HG03378 (cell line): ENCODE measurements at regions not wholly inside any gene's neighbourhood (a gene's known extent, or its start where the extent isn't known, plus 50 kb on each side); places are given as distances from the start of the nearest gene placed in this dataset.

Source experiments
- ATAC-seq: cut with Tn5 transposase; IDR thresholded peaks from one replicate; pipeline ENCODE4 v1.9.1; 2021; ENCODE audit warnings: mild to moderate bottlenecking, moderate library complexity; ENCODE audit not compliant: unreplicated experiment

DNA sequence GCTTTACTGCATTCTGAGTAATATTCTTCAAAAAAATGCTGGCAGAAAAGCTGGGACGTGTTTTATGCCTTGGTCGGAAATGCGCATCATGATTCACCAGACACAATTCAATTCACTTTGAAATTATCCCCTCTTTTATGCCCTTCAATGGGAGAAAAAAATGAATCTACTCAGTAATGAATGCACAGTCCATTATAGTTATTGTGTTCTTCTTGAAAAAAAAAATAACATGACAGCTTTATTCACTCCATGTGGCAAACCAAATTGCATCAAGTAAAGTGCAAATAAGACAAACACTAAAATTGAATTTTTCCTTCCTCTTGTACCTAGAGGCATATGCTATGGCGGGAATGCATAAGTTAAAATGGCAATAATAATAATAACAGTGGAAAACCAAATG lies 159.4 kb upstream of the IFNG-AS1 start:
- no peak for ATAC-seq

DNA sequence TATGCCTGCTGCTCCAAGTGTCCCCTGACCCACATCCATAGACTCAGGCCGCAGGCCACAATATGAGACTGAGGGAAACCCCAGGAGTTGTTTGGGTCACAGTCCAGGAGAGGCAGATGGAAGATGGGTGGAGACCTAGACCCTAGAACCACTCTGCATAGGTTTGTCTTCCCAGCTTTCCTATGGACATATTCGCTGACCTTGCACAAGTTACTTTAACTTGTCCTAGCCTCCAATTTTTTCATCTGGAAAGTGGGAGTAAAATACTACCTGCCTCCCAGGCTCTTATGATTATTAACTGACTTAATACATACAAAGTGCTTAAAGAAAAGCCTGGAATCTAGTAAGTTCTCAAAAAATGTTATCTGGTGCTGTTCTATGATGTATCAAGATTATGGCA lies 157.1 kb upstream of the IFNG-AS1 start:
- ATAC-seq: no peak

DNA sequence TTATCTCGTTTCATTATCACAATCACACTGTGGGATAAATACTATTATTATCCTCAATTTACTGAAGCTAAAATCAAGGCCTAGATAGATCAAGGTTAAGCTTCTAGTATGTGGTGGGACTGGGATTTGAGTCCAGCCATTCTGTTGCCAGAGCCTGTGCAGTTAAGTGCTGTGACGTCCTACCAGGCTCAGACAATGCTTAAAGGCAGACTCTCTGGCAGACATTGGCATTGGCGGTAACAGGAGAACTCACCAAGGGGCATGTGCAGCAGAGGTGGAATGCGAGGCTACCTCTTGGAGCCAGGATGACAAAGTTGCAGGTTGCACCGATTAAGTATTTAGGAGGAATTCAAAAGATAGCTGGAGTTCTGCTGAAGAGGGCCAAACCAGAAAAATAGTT lies 155.6 kb upstream of the IFNG-AS1 start:
- ATAC-seq: no peak

DNA sequence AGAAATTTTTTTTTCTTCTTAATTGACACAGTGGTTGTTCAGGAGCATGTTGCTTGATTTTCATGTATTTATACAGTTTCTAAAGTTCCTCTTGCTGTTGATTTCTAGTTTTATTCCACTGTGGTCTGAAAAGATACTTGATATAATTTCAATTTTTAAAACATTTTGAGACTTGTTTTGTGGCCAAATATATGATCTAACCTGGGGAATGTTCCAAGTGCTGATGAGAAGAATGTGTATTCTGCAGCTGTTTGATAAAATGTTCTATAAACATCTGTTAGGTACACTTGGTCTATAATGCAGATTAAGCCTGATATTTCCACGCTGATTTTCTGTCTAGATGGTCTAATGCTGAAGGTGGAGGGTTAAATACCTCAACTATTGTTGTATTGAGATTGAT lies 151.4 kb upstream of the IFNG-AS1 start:
- ATAC-seq: no peak

DNA sequence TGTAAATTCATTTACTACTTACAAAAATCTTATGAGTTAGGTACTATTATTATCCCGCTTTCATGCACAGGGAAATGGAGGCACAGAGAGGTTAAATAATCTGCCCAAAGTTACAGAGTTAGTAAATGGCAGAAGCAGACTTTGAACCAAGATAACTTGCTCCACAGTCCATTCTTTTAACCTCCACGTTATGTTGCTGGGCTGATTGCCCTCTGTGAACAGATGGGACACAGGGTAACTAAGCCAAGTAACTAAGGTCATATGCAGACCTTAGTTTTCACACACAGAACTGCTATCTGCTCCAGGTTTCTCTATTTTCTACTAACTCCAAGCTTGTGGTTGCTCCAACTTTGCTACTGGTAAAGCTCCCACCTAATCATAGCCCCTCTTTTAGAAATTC lies 147.1 kb upstream of the IFNG-AS1 start:
- ATAC-seq: no peak

DNA sequence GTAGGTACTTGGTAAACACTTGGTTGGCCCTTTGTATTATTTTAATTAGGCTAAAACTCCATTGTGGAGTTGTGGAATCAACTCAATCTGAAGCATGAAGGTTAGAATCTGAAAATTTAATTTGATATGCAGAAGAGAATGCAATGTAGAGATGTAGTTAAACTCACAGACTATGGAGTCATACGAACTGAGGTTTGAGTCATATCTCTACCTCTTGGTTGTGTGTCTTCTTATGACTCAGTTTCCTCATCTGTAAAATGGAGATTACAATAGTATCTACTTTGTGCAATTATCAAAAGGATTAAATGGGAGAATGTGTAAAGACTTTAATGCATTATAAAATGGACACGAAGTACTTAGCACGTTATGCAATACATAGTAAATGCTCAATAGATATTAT lies 146.0 kb upstream of the IFNG-AS1 start:
- no peak for ATAC-seq

DNA sequence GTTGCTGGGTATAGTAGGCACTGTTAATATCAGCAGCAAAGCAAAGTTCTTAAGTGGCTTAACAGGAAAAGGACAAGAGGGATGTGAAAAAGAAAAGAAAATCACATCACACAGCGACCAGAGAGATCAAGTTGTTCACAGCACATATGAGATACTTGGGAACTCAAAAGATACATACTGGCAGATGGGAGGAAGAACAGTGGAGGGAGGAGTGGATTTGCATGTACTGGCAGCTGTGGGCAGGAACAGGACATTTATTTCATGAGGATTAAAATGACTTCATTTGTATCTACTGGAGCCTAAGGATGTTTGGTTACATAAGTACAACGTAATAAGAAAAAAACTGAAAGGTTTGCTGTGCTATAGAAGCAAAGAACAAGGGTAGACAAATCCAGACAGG lies 136.5 kb upstream of the IFNG-AS1 start:
- no peak for ATAC-seq

DNA sequence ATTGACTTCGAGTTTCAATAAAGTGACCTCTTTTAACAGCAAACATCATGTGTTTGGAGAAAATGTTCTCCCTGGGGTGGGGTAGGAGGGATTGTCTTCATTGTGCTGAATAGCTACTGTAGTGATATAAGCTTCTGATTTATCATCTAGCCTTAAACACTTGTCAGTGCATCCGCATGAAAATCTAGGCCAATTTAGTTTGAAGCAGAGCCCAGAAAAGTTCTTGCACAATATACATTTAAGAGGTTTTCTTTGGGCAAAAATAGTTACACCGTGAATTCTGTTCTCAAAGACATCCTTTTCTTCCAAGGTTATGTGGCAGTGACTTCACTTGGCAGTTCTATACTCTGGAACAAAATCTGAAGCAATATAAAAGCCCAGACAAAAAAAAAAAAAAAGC lies 136.0 kb upstream of the IFNG-AS1 start:
- no peak for ATAC-seq

DNA sequence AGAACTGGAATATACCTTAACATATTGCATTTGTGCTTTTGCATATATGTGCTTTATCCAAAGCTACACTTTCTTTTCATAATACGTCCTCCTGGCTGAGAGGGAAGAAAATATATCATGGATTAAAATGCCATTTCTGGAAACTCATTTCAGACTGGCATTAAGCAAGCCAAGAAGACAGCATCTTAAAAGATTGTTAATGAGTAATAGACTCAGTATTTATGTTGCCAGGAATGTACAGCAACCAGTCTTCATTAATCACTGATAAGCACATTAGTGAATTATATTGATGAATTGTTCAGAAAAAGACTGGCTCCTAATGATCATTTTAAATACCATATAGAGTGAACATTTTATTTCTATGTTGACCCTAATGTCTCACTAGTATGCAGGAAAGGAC lies 134.9 kb upstream of the IFNG-AS1 start:
- ATAC-seq: no peak

DNA sequence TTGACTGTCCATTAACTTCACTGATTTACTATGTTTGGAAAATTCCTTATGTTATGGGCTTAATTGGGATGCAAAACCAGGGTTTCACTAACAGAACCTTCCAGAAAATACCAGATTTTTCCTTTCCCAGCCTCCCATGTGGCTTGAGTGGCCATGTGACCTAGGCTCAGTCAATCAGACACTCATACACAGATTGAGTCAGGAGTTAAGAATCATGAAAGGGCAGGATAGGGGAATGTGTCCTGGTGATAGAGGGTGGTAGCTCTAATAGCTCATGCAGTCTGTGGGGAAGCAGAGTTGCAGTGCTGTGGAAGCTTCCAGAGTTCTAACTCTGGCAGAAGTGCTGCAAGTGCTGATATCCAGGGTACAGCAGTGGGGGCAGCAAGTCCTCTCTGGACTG lies 134.1 kb upstream of the IFNG-AS1 start:
- ATAC-seq: no peak

DNA sequence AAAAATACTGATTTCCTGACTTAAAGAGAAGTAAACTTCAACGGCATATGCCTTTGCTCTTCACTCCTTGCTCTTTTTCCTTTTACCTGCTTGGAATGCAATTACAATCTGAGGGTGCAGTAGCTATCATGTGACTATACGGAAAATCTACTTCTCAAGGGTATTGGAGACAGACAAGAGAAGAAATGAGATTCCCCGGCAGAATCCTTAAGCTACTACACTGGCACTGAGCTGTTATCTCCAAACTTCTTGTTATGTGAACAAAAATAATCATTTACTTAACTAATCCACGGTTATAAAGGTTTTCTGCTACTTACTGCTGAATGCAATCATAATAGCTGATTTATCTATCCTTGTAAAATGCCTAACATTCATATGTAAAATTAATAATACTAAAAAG lies 118.0 kb upstream of the IFNG-AS1 start:
- ATAC-seq: no peak

DNA sequence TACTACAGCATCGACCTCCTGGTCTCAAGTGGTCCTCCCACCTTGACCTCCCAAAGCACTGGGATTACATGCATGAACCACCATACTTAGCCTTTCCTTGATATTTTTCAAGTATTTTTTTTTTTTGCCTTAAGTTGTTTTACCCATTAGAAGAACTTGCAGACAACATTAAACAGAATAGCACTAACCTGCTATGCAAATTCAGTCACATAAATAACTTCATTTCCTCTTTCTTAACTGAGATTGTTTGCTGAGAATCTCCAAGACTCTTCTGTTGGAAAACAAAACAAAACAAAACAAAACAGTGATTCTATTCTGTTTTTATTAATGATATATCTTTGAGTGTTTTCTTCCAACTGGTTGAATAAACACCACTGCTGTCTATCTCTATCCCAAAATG lies 115.9 kb upstream of the IFNG-AS1 start:
- ATAC-seq: no peak

DNA sequence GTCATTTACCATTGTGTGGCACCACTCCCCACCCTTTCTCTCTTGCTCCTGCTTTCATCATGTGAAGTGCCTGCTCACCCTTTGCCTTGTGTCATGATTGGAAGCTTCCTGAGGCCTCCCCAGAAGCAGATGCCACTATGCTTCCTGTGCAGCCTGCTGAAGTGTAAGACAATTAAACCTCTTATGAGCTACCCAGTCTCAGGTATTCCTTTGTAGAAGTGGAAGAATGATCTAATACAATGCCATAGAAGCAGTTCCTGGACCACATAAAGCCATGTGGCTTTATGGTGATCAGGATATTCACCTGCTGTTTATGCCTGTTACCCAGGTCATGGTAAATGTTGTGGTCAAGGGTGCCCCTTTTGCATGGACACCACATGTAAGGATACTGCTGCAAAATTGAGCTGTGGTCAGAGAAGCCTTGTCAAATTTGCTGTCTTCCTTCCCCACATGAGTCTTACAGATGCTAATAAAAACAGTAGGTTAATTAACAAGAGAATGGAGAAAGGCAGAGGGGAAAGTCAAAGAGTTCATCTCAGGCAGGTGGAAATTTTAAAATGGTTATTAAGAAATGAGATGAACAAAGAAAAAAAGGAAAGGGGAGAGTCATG lies 112.8 kb upstream of the IFNG-AS1 start:
- no peak for ATAC-seq

DNA sequence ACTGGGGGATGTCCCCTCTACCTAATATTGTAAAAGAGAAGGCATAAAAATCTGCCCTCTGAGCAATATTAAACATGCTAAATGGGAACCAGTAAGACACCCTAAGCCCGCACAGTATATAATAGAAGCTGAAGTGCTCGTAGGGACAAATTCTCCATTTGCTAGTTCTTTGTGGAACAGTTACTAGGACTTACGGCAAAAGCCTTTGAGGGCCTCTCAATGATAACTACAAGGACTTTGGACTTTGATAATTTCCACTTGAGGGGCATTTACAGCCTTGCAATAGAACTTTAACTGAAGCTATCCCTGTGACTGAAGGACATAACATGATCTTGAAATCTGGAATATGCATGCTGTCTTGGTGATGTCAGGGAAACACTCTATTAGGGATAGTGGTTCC lies 111.5 kb upstream of the IFNG-AS1 start:
- ATAC-seq: no peak

DNA sequence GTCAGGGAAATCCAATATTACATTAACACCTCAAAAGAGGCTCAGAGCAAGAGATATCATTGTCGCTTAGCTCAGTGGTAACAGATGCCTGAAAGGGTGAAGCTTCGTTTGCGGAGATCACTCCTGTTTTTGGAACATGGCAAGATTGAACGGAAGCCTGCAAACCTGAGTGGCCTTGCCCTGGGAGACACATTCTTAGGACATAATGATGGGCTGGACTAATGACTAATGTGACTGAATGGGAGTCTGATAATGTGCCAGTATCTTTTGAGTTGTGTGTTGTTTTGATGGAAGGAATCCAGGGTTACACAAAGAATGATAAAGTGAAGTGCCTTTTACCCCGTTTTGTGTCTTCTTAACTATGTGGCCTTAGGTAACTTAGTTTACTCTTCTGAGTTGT lies 109.3 kb upstream of the IFNG-AS1 start:
- ATAC-seq: no peak

DNA sequence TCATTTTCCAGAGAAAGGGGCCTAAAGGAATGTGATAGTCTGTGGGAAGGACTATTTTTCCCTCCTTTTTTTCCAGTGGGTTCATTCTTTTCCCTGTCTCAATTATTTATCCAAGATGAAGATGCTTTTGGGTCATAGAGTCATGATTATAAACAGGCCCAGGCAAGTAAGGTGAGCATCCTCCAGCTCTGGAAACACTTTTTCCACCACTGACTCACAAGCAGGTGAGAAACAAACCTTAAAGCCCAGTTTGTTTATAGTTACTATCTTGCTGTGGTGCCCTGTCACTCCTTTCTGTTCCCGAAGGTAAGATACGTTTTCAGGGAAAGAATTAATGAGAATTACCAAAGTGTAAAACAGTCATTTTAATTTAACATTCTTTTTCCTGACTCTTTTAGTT lies 107.7 kb upstream of the IFNG-AS1 start:
- ATAC-seq: no peak

DNA sequence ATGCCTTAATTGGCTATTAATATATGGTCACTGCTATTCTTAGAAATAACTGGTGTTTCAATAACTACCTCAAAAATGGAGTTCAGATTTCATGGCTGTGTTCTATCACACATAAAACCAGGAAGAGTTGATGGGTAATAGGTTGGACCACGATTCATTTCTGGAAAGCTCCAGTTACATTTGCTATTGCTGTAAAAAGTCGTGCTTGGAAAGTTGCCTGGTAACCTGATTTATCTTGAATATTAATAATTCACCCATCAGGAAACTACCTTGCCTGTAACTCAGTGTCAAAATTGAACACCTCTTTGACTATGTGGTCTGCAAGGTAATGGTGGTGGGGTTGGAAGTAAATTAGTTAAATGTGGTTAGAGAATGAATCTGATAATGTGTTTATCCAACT lies 104.7 kb upstream of the IFNG-AS1 start:
- no peak for ATAC-seq

DNA sequence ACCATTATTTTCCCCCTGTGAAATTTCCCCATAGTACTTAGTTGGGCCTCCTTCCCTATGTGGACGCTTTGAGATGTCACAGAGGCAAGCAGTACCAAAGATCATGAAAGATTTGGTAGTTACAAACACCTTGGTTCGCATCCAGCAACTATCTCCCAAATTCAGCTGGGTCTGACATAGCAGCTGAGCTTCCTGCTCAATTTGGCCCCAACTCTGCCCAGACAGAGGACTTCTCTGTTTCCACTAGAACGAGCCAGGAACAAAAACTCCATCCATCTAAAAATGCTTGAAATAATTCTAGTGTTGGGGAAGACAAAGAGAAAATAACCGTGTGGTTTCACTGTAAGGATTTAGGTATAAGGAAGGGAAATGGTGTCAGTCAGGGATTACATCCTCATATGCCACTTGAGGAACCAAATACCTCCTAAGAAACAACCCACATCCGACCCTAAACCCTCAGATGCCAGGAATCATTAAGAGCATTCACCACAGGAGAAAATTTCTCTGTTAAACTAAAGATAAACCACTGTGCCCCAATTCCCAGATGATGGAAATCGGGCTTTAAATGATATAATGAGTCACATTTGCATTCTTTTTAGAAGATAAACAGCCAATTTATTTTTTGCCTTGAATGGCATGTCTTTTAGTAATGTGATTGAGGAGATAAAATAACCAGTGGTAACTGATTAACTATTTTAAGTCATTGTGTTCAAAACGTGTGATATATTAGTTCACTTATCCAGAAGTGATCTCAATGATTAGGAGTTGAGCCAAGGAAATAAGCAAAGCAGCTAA lies 103.7 kb upstream of the IFNG-AS1 start:
- no peak for ATAC-seq

DNA sequence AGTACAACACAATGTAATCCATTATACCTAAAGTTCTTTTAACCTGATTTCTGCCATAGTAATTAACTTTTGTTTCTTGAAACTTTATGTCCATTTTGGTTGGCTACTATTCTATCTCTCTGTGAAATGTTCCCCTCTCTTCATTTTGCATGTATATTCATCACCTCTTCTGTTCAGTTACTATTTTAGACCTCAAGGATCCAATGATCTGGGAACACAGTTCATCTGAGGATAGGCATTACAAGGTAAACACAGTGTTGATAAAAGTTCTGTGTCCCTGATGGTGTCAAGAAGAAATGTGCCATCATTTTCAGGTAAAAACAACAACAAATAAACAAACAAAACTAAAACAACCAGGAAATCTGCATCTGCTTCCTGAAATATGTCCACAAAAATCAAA lies 102.2 kb upstream of the IFNG-AS1 start:
- no peak for ATAC-seq

DNA sequence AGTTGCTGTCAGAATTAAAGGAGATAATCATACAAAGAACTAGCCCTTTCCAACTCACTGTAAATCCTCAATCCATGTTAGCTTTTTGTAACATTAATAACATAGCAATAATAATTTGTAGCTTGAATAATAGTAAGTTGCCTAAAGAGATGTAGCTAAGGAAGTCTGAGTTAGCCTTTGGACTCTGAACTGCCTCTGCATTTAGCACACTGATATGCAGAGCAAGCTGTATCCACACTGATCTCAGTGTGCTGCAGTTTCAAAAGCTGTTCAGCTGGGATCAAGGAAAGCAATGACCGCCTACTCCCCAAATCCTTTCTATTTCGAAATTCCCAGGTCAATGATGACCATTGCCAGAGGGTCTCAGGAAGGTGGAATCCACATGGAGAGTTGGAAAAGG lies 99.3 kb upstream of the IFNG-AS1 start:
- no peak for ATAC-seq

DNA sequence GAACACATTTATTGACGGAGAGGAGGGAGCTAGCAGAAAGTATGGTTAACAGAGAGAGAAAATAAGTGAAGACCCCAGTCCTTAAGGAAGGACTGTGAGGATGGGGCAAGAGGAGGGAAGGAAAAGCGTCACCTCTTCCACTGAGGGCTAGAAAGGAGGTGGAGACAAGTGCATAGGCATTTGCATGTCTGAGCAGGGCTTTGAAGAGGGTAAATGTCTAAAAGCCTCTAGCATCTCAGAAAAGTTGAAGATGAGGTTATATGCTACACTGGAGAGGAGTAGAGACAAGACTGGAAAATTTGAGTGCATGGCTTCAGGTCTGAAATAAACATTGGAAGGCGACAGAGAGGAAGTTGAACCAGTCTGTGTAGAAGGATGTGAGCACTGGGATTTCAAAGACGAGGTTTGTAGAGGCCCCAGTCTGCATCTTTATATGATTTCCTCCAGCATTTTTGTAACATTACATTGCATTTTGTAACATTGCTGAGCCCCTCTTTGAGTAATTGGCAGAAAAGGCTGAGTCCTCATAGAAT lies 98.5 kb upstream of the IFNG-AS1 start:
- ATAC-seq: no peak

DNA sequence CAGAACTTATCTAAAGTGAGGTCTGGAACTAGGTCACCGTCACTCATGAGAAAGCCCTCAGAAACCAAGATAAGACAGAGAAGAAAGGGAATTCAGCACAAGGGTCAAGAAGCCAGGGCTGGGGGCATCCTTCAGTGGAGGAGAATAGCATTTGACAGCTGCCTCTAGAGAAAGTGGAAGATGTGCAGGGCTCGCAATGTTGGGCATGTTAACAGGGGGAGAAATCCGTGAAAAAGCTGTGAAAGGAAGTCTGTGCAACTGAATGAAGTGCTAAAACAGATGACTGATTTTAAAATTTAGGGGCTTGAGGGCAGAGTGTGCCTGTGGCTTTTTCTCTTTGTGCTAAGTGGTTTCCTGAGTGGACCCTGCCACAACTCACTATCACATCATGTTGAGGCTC lies 97.7 kb upstream of the IFNG-AS1 start:
- no peak for ATAC-seq
